Activated CD4-positive, CD25-positive, alpha-beta regulatory T cell treated with anti-CD3 and anti-CD28 coated beads, Interleukin-2, amount 50 U/mL, for 24 hours (primary cell): ENCODE measurements at regions not wholly inside any gene's neighbourhood (a gene's known extent, or its start where the extent isn't known, plus 50 kb on each side); places are given as distances from the start of the nearest gene placed in this dataset.

Experiments used
- ATAC-seq, 2 donors: fragments of 150-1000 bp; cut with Tn5 transposase; one replicate each; pipeline ENCODE4 v1.10.0; 2021; ENCODE audit warnings: mild to moderate bottlenecking in 1 of 2, moderate library complexity in 1 of 2

DNA sequence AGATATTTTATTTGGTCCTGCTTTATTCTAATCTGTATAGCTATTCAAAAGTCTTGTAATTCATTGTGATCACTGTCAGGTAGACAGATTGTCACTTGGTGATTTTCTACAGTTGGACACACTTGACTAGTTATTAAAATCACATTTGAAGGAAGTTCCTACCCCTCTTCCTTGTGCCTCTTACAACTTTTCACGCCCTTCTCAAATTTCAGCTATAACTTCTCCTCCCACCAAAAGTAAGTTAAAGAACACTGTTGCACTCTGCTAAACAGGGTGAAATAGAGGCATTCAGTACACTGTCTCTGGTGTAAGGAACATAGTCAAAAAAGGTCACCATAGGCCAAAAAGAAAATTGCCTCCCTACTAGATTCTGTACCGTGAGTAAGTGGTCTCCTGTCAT is 142.1 kb upstream of the POU5F2 start:
- no peak for ATAC-seq

DNA sequence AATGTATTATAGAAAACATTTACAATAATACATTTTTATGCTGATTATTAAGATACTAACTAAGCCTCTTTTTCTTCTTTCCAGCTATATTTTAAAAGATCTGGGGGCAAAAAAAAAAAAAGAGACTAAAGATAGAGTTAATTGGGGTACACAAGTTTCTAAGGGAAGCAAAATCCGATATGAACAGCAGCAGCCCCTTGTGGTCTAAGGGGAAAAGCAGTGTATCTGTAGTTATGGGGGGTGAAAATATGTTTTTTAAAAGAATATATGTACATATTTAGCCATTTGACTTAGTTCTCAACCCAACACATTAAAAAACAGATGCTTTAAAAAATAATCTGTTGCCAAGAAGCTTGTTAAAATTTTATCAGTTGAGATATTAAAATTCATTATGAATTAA is 134.3 kb upstream of the POU5F2 start:
- no peak for ATAC-seq

DNA sequence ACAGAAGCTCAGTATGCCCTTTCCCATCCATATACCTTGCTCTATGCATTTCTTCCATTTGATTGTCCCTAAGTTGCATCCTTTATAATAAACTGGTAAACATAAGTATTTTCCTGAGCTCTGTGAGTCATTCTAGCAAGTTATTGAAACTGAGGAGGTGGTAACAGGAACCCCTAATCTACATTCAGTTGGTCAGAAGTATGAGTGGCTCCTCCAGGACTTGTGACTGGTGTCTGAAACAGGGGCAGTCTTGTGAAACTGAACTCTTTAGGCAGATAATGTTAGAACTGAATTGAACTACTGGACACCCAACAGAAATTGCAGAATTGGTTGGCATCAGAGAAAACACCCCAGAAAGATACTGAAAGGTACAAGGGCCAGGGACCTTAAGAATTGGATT is 133.1 kb upstream of the POU5F2 start:
- ATAC-seq: peak in 1 of 2 donors; percentile 17

DNA sequence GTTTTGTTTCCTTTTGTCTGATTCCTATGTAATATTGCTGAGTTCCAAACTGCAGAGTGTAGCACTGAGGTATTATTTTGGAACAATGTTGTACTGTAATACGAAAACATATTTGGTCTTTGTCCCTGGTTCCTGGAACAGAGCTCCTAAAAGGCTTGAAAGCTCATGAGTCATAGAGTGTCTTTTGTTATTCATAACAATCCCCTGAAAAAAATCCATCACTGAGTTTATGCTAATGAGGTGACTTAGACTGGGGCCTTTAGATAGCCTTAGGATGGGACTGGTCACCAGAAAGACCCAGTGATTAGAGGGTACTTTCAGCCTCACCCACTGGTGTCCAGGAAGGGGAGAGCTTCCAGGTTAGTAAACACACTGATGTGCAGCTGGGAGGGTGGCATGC is 132.7 kb upstream of the POU5F2 start:
- ATAC-seq: peak; percentile 21 to 62

DNA sequence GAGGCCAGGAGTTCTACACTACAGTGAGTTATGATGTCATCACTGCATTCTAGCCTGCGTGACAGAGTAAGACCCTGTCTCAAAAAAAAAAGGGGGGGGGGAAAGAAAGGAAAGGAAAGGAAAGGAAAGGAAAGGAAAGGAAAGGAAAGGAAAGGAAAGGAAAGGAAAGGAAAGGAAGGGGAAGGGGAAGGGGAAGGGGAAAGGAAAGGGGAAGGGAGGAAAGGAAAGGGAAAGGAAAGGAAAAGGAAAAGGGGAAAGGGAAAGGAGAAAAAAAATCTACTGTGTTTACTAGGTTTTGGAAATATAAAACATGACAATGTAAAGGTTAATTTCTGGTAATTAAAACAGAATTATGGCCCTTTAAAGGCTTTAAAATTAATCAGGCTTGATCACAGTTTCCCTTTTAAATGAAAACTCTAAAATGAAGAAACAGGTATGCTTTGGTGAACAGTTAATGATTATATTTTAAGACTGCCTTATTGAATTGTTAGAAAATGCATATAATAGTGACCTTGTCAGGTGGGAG is 131.9 kb upstream of the POU5F2 start:
- ATAC-seq: no peak

DNA sequence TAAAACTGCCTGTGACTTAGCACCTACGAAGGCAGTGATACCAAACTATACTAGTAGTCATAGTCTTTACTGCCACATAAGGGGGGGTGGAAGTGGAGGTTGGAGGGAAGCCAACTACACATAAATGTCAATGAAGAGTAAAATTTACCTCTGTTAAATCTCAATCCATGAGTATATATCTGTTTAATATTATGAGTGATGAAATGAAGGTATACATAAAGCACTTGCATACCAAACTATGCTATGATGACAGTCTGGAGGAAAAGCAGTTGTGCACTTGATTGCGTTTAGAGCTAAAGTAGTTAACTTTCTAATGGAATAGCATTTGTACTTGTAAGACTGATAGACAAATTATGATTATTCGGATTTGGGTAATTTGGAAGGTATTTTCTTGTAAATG is 129.2 kb upstream of the POU5F2 start:
- no peak for ATAC-seq

DNA sequence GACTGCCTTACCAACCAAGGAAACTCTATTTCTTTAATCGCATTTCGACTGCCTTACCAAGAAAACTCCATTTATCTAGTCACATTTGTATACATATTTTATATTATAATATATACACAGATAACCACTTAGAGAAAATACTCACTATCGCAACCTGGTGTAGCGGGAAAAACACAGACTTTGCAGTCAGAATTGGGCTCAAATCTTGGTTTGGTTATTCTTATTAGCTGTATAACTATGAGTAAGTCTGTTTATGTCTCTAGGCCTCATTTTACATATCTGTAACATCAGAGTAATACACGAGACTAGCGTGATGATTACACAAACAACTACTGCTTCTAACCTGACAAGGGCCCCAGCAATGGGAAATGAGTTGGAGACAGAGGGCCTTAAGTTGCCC is 127.5 kb upstream of the POU5F2 start:
- ATAC-seq: no peak

DNA sequence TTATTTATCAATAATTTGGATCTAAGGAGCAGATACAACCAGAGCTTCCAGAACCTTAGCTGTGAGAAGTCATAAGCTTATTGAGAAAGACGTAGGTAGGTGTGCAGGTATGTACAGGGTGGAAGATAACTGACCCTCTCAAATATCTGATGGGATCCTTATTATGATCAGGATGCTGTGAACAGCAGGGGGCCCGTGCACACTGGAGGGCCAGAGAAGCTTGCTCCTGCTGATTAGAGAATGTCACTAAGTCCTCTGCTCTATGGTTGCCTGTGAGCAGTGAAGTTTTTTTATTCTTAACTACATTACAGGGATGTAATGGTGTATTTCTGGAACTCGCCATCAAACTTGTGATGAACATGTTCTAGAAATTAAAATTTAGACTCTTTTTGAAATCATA is 108.9 kb upstream of the POU5F2 start:
- no peak for ATAC-seq

DNA sequence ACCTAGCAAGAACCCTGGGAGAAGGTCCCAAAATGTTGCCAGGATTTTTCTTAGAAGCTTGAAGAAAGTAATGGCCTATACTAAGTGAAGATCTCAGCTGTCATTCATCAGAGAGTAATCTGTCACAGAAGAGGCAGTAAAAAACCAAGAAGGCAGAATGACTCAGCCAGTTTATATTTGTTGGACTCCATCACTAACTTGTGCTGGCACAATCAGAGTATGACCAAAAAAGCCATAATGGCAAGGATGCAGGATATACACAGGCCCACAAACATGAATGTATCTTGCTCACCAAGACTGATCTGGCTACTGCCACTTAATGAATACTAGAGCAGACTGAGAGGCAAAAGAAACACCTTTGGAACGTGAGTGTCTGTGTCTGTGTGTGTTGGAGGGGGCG is 104.0 kb upstream of the POU5F2 start:
- no peak for ATAC-seq

DNA sequence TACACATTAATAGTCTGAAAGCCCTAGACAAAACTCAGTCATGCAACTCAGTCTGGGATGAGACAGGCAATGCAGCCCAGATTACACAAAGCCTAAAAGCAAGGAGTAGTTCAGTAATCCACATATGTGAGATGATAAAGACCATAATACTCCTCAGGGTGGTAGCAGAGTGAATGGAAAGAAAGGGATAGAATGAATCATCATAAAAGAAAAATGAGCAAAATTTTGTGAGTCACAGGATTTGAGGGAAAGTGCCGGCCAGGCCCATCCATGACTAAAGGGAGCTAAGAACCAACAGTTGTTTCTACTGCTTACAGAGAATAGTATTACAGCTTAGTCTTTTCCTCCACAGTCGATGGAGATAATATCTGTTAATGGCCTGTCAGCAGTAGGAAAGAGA is 90.0 kb upstream of the POU5F2 start:
- no peak for ATAC-seq

DNA sequence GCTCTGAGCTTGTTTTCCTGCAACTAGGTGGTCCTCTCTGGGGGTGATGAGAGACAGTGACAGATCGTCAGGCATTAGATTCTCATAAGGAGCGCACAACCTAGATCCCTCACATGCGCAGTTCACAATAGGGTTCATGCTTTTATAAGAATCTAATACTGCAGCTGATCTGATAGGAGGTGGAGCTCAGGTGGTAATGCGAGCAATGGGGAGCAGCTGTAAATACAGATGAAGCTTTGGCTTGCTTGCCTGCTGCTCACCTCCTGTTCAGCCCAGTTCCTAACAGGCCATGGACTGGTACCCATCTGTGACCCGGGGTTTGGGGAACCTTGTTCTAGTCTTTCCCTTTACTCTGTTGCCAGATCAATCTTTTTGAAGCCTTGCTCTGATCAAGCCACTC is 89.5 kb upstream of the POU5F2 start:
- no peak for ATAC-seq

DNA sequence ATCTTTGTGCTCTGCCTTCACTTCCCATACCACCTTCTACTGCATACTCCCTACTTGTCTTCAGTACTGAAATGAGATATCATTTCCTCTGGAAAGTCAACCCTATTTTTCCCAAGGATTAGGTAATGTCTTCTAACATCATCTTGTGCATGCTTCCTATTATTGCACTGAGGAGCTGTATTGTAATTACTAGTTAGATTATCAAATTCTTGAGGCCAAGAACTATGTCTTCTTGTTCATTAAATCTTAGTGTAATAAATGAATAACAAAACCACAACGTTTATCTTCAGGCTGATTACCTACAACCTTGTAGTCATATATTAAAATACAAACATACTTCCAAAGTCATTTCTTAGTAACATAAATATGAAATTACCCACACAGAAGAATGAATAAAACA is 87.9 kb upstream of the POU5F2 start:
- ATAC-seq: no peak

DNA sequence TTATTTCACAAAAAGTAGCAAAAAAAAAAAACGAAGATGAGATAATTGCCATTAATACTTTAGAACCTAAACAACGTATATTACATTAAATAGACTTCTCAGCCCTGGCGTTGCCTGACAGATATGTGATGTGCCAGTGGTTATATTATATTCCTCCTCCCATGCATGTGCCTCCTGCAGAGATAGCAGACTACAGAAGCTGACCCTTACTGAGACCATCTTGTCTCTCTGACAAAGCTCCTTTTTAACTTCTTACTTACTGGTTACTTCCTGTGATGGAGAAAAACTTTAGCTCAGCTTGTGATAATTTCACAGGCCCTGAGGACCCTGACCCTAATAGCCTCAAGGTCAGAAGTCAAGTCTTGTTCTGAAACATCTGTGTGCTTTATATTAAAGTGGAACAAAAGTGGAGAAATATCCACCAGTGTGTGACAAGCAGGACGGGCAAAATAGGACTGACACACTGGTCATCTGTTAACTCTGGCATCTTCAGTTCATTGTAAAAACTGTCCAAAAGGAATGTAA is 80.6 kb upstream of the POU5F2 start:
- ATAC-seq: no peak

DNA sequence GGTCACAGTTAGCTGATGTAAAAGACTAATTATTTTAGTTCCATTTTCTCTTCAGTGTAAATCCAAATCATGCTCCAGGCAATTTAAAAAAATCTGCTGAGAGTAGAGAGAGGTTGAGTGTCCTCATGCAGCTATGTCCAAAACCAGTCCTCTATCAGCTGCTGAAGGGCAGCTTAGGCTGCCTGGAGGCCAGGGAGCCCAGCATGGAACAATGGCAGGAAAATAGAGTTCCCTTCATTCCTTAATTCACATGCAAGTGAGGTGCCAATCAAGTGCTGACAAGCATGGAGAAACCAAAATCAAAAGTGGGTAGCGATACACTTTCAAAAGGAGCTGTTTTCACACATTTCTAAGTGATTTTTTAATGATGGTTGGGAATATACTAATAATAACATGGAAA is 78.3 kb upstream of the POU5F2 start:
- ATAC-seq: no peak

DNA sequence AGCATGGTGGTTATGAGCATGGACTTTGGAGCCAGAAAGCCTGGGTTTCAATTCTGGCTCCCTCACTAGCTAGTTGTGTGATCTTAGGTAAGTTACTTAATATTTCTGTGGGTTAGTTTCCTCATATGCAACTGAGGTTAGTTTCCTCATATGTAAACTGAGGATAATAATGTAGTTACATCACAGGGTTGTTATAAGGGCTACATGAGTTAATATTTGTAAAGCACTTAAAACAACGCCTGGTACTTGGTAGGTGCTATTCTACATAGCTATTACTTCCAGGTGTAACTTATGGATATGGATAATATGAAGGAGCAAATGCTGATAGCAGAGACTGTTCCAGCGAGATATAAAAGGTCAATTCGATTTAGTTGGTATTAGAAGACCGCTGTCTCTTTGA is 69.4 kb upstream of the POU5F2 start:
- no peak for ATAC-seq

DNA sequence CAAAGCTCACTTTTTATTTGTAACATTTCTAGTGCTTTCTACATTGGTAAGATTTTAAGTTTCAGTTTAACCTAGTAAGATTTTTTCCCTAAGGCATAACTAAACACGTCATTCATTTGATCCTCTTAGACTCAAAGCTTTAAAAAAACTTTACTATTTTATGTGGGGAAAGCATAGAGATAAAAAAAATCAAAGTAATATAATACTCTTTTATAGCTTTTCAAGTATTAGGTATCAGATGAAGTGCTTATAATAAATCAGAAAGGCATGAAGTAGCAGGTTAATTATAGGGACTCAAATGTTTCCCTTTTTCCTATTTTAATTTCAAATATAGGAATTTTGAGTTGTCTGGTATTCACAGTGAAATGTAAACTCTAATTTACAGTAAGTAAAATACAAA is 68.0 kb upstream of the POU5F2 start:
- no peak for ATAC-seq

DNA sequence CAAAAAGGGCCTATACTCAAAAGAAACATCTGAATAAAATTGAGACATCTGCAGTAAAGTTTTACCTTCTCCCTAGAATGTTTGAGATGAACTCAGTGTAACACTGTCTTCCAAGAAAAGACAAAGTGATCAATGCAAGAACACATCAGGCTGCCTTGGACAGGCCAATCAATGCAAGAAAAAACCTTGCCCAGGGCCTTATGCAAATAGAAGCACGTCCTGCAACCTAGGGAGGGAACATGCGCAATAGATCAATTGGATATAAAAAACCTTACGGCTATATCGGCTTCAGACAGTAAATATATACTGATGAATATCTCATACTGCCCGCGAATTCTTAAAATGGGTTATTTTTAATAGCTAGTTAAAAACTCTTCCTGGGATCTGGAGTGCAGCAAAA is 66.4 kb upstream of the POU5F2 start:
- ATAC-seq: no peak

DNA sequence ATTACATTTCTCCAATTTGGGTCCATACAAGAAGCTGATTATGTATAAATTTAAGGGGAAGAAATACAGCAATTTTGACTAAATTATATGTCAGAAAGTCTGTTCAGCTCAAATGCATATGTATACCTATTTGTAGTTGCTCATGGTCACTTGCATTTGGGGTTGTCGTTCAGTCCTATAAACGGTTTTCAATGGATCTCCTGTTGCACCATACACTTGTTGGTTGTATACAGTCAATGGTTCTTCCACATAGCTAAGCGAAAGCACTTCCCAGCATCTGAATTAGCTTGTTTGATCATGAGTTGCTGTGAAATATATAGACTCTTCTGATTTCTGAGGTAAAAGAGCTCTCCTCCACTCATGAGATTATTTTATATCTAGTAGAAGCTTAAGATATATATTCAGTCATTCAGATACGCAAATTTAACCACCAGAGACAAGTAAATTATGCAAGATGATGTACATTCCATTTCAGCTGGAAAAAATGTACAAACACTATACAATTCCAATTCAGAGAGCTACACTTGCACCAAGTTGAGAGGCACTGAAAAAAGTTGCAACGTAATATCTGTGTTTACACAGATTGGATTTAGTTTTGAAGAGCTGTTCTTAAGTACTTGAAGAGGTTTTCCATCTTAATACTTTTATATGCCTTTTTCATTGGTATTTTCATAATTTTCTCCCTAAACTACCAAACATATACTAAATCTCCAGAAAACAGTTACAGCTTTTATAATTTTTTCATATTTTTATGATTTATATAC is 64.4 kb upstream of the POU5F2 start:
- ATAC-seq: no peak

DNA sequence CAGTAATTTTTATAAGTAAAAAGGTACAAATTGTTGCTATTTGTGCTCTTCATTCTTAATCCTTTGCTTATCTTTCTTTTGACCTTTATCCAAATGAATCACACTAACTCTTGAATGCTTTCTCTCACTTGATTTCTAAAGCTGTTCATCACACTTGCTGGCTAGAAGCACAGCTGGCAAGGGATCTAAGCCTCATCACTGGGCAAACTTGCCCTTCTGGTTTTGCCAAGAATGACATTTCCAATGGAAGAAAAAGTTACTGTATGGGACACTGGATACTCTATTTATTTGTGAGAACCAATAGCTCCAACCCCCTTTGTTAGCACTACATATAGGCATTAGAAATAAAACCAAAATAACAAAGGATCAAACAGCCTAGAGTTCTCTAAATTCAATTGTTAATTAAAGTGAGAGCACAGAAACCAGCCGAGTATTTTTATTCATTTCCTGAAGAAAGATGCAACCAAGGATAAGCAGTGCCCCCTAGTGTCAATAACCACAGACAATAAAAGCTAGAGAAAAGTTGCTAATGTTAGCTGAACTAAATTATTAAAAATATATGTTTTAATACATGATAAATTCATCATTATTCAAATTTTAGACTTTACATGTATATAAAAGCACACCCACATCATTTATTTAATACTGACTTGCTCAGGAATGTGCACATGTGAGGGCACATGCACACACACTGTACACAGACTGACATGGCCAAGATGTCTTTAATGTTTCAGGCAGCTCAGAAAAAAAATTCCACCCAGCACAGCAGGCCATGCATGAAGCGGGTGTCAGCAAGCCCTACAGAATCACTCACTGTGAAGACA is 59.8 kb upstream of the POU5F2 start:
- no peak for ATAC-seq

DNA sequence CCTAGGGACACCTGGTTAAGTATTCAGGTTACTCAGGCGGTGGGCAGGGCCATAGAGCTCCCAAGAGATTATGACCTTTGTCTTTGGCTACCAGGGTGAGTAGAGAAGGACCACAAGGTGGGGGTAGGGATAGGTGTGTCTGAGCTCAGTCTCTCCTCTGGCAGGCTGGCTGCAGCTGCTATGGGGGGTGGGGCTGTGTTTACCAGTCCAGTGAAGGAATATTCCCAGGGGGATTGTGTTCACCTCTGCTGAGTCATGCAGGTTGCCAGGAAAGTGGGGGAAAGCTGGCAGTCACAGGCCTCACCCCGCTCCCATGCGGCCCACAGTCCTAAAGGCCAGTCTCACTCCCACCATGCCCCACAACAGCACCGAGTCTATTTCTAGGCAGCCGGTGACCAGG is 53.6 kb upstream of the POU5F2 start:
- ATAC-seq: no peak

DNA sequence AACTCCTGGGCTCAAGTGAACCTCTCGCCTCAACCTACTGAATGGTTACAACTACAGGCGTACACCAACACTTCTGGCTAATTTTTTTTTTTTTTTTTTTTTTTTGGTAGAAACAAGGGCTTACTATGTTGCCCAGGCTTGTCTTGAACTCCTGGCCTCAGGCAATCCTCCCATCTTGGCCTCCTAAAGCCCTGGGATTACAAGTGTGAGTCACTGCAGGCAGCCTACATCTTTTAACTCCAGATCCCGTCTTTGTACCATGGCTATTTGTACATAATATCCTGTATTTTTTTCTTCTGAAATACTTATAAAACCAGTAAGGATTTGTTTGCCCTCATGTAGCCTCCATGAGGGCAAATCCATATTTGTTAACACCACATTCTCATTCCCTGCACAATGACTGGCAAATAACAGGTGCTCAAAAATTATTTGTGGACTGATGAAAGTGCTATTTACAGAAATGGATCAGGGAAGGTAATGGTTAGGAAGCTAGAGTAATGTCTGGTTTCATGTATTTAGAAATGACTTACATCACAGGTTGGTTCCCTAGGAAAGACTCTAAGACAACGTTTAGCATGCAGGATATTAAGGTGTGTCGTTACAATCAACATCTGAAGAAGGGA is 51.9 kb upstream of the POU5F2 start:
- no peak for ATAC-seq

DNA sequence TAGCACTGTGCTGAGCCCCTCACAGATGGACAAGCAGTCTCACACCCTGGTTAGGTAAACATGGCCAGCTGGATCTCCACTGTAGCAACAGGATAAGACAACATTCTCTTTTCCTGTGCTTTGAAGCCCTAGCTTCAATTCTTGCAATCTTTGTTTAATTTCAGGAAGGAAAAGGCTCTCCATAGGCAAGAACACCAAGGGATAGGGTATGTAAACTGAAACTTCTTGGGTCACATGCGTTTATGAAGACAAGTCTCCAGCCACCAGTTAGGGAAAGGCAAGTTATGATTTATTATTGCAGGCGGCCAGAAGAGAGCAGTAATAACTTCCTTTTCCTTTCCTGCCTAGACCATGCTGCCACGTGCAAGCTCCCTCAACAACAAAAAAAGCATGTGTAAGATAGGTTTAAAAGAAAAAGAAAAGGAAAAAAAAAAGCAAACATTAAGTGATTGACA is 50.1 kb upstream of the POU5F2 start:
- ATAC-seq: no peak
